ENCODE measurements at regions not wholly inside any gene's neighbourhood (a gene's known extent, or its start where the extent isn't known, plus 50 kb on each side); places are given as distances from the start of the nearest gene placed in this dataset.
A peak's percentile ranks its signal among the peaks of the same experiment; 100 is the strongest.

DNA sequence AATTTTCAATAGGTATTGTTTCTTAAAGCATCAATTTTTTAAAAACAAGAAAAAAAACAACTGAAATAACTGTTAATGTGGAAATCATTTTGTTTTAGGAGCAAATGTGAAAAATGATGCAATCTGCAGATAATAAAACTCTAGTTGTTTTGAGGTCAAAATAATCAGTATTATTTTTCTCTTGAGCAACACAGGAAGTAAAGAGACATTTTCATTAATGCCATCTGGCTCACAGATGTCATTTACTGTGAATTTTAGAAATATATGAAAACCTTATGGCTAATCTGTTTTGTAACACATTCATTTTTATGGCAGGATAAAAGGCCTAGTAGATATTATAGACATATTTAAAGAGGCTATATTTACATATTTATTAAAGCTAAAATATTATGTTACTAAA is 141.6 kb downstream of the PCDH18 start:
- peak overlapping the region in 2 of 3 experiments; percentile 78 to 88 for H3K27ac Mint-ChIP-seq
- TF ChIP-seq CTCF (IDR thresholded peaks at IDR 0.05; ENCODE audit: unreplicated experiment in 3 of 3), result no peak
- H3K36me3 Mint-ChIP-seq (ENCODE audit: low read depth), result no peaks in the 10 kb centered on the region
- H3K9me3 Mint-ChIP-seq, result no peaks in the 10 kb centered on the region
- peaks cover 38% of the 10 kb centered on the region for H3K4me1 Mint-ChIP-seq
- no peak overlapping the region for H3K4me3 Mint-ChIP-seq
- H3K27me3 Mint-ChIP-seq (ENCODE audit: low read depth), result no peaks in the 10 kb centered on the region

GRCh38 chr4:137389911-137390520 is 142.3 kb downstream of the PCDH18 start:
- H3K4me1 Mint-ChIP-seq, result peaks cover 38% of the 10 kb centered on the region
- no peaks in the 10 kb centered on the region for H3K36me3 Mint-ChIP-seq (ENCODE audit: low read depth)
- H3K27me3 Mint-ChIP-seq (ENCODE audit: low read depth), result no peaks in the 10 kb centered on the region
- H3K27ac Mint-ChIP-seq, result peak overlapping the region; percentile 78 to 88 (median 78)
- no peak for TF ChIP-seq CTCF (IDR thresholded peaks at IDR 0.05; ENCODE audit: unreplicated experiment in 3 of 3)
- H3K9me3 Mint-ChIP-seq, result no peaks in the 10 kb centered on the region
- H3K4me3 Mint-ChIP-seq, result no peak overlapping the region

- H3K27me3 Mint-ChIP-seq (ENCODE audit: low read depth), result no peaks in the 10 kb centered on the region
- H3K9me3 Mint-ChIP-seq, result no peaks in the 10 kb centered on the region
- no peak overlapping the region for H3K4me3 Mint-ChIP-seq
- no peaks in the 10 kb centered on the region for H3K36me3 Mint-ChIP-seq (ENCODE audit: low read depth)
- peak overlapping the region; percentile 21 to 46 (median 38) for H3K27ac Mint-ChIP-seq
- no peak for TF ChIP-seq CTCF (IDR thresholded peaks at IDR 0.05; ENCODE audit: unreplicated experiment in 3 of 3)
- H3K4me1 Mint-ChIP-seq, result peaks cover 28% of the 10 kb centered on the region
These were observed 144.4 kb downstream of the PCDH18 start for GRCh38 chr4:137387924-137388323.

- Mint-ChIP-seq H3K27ac (peak overlapping the region in 1 of 3 experiments; percentile 4), H3K4me1 (peaks cover 8% of the 10 kb centered on the region), H3K4me3 (no peak overlapping the region), H3K9me3 (no peaks in the 10 kb centered on the region), H3K36me3 (ENCODE audit: low read depth) (no peaks in the 10 kb centered on the region), H3K27me3 (ENCODE audit: low read depth) (no peaks in the 10 kb centered on the region)
- no peak for TF ChIP-seq CTCF (IDR thresholded peaks at IDR 0.05; ENCODE audit: unreplicated experiment in 3 of 3)
These were observed 147.8 kb downstream of the PCDH18 start for GRCh38 chr4:137384476-137384875.

- TF ChIP-seq CTCF (IDR thresholded peaks at IDR 0.05; ENCODE audit: unreplicated experiment in 3 of 3), result no peak
- Mint-ChIP-seq H3K27ac (peak overlapping the region in 1 of 3 experiments; percentile 17), H3K36me3 (ENCODE audit: low read depth) (no peaks in the 10 kb centered on the region), H3K4me3 (no peak overlapping the region), H3K27me3 (ENCODE audit: low read depth) (no peaks in the 10 kb centered on the region), H3K9me3 (peaks cover 3% of the 10 kb centered on the region), H3K4me1 (peaks cover 19% of the 10 kb centered on the region)
These were observed 153.5 kb downstream of the PCDH18 start for GRCh38 chr4:137378821-137379220.

DNA sequence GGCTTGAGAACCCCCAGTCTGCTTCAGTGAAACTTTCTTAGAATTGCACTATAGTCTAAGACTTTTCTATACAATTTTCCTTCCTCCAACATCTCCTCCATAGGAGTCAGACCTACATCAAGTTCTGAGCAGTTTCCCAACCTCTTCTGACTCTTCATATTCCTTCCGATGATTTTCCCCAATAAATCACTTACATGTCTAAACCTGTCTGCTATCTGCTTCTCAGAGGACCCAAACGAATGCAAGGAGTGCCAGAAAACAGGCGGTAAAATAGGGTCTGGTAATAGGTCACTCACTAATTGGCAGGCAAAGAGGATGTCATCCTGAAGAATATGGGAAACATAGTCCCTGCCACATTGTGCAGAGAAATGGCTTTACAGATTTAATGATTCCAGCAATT is 153.9 kb downstream of the PCDH18 start:
- TF ChIP-seq CTCF (IDR thresholded peaks at IDR 0.05; ENCODE audit: unreplicated experiment in 3 of 3), result no peak
- peak overlapping the region in 1 of 3 experiments; percentile 17 for H3K27ac Mint-ChIP-seq
- H3K4me1 Mint-ChIP-seq, result peaks cover 22% of the 10 kb centered on the region
- peaks cover 3% of the 10 kb centered on the region for H3K9me3 Mint-ChIP-seq
- H3K27me3 Mint-ChIP-seq (ENCODE audit: low read depth), result no peaks in the 10 kb centered on the region
- H3K4me3 Mint-ChIP-seq, result no peak overlapping the region
- no peaks in the 10 kb centered on the region for H3K36me3 Mint-ChIP-seq (ENCODE audit: low read depth)

Measured in nephron (organoid).